ENCODE measurements at regions not wholly inside any gene's neighbourhood (a gene's known extent, or its start where the extent isn't known, plus 50 kb on each side); places are given as distances from the start of the nearest gene placed in this dataset.

- TF ChIP-seq CTCF (IDR thresholded peaks at IDR 0.05; ENCODE audit: extremely low read depth in 1 of 2, insufficient read depth in 1 of 2, low read depth in 1 of 2, low read length in 2 of 2) (no peak), POLR2A (IDR thresholded peaks at IDR 0.05; ENCODE audit: low read depth, low read length) (no peak), MAX (IDR thresholded peaks at IDR 0.05; ENCODE audit: insufficient read depth, insufficient read length) (no peak), EZH2 (IDR thresholded peaks at IDR 0.05; ENCODE audit: borderline replicate concordance, low read depth, low read length, severe bottlenecking) (no peak)
Observed at GRCh38 chr3:22582266-22582665, 620.9 kb upstream of the UBE2E2 start.

All from endothelial cell of umbilical vein (primary cell).